DOHH2 (cell line): ENCODE measurements at regions not wholly inside any gene's neighbourhood (a gene's known extent, or its start where the extent isn't known, plus 50 kb on each side); places are given as distances from the start of the nearest gene placed in this dataset.

Experiments
- CTCF ChIP-seq: fragments of 200-600 bp; sonication (generic); IDR thresholded peaks from one replicate; pipeline ENCODE4 v1.5.1; 2014; ENCODE audit warnings: antibody characterized with exemption, mild to moderate bottlenecking, low read depth, low read length; ENCODE audit not compliant: poor library complexity, severe bottlenecking
- EZH2phosphoT487 ChIP-seq: fragments of 200-600 bp; sonication (generic); IDR thresholded peaks from 2 replicates; pipeline ENCODE4 v1.6.1; 2017; ENCODE audit warnings: borderline replicate concordance, mild to moderate bottlenecking, antibody characterized with exemption, low read length, moderate library complexity, mixed read lengths

- TF ChIP-seq CTCF: no peak
- TF ChIP-seq EZH2phosphoT487: no peak
These were observed 255.7 kb downstream of the CTTN start for GRCh38 chr11:70654016-70654415.
